Stomach (tissue), 8 donors: ENCODE measurements at regions not wholly inside any gene's neighbourhood (a gene's known extent, or its start where the extent isn't known, plus 50 kb on each side); places are given as distances from the start of the nearest gene placed in this dataset.

Source experiments
- DNase-seq, 2 donors: peaks; one replicate each; pipeline versions ENCODE4 v3.0.0 to v3.0.0-alpha.2; 2013 to 2019
- H3K27ac ChIP-seq, 5 donors: fragments of 200-600 bp in 4 of 5; sonication (generic) in 4 of 5; one replicate each; pipeline ENCODE4 v1.5.1; 2013 to 2019; ENCODE audit warnings: mild to moderate bottlenecking in 1 of 5, moderate library complexity in 1 of 5
- H3K27me3 ChIP-seq, 3 donors: fragments of 200-600 bp; sonication (generic); one replicate each; pipeline ENCODE4 v1.5.1; 2017 to 2019; ENCODE audit warnings: mixed run types in 1 of 3
- H3K36me3 ChIP-seq, 4 donors: fragments of 200-600 bp; sonication (generic); 1 replicate in 3 of 4; 2 replicates in 1 of 4; pipeline ENCODE4 v1.5.1; 2016 to 2019
- H3K4me1 ChIP-seq, 4 donors: fragments of 200-600 bp; sonication (generic); one replicate each; pipeline ENCODE4 v1.5.1; 2016 to 2019
- H3K4me3 ChIP-seq, 4 donors: fragments of 200-600 bp; sonication (generic) in 3 of 4; one replicate each; pipeline ENCODE4 v1.5.1; 2016 to 2019; ENCODE audit warnings: mild to moderate bottlenecking in 1 of 4
- H3K9me3 ChIP-seq, 4 donors: fragments of 200-600 bp; sonication (generic); one replicate each; pipeline ENCODE4 v1.5.1; 2016 to 2019
- EP300 ChIP-seq: sonication (generic); formaldehyde crosslinking; IDR thresholded peaks from one replicate; pipeline ENCODE4 v1.6.1; 2017; ENCODE audit warnings: antibody characterized with exemption
- POLR2A ChIP-seq, 4 donors: fragments of 450-650 bp; IDR thresholded peaks; one replicate each; pipeline ENCODE4 v1.6.1; 2016; ENCODE audit warnings: antibody characterized with exemption in 4 of 4, control low read depth in 2 of 4, mild to moderate bottlenecking in 1 of 4, moderate library complexity in 1 of 4
- POLR2AphosphoS5 ChIP-seq, 3 donors: sonication (generic); formaldehyde crosslinking; IDR thresholded peaks; one replicate each; pipeline ENCODE4 v1.6.1; 2016; ENCODE audit warnings: antibody characterized with exemption in 3 of 3
- WGBS, 5 donors: extraction: QIAGEN DNeasy Blood & Tissue Kit in 3 of 5; methylation state at CpG; one replicate each; pipeline versions ENCODE4 v1.1.5 to v1.1.7; 2013 to 2018; 5-methylcytosine and 5-hydroxymethylcytosine counted together
- intact Hi-C: fragments of 100-400 bp; cut with DNase I; formaldehyde crosslinking; loops from one replicate; pipeline ENCODE4 v1.15.1; 2023; ENCODE audit warnings: low total_unique reads
- TF ChIP-seq, protein P1 (sequence below), 7 experiments: fragments of 450-650 bp in 4 of 7; fragments of 200-600 bp in 3 of 7; sonication (generic) in 3 of 7; IDR thresholded peaks; one replicate each; pipeline ENCODE4 v1.5.1; 2016 to 2019; ENCODE audit warnings: antibody characterized with exemption in 7 of 7, control low read depth in 2 of 7, mild to moderate bottlenecking in 1 of 7
- donor health status: healthy with polysubstance abuse.
- donor health status: Bipolar disorder and iron deficiency.
- donor health status: healthy.

DNA sequence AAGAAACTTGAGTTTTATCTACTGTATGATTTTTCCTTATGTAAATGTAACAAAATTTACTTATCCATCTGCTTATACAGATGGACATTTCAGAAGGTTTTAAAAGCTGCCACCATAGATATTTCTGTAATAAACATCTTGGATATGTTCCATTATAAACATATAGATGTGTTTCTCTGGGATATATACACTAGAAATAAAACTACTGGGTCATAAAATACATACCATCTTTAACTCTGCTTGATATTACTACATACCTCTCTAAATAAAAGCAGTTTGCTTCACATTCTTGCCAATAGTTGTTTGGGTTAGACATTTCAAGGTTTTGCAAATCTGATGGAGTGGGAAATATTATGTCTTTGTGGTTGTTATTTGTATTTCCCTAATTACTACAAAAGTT lies 220.6 kb downstream of the FBXO8 start:
- intact Hi-C loops, result no loop called here
- Histone ChIP-seq H3K27ac (no peak overlapping the region), H3K4me3 (no peak overlapping the region)

DNA sequence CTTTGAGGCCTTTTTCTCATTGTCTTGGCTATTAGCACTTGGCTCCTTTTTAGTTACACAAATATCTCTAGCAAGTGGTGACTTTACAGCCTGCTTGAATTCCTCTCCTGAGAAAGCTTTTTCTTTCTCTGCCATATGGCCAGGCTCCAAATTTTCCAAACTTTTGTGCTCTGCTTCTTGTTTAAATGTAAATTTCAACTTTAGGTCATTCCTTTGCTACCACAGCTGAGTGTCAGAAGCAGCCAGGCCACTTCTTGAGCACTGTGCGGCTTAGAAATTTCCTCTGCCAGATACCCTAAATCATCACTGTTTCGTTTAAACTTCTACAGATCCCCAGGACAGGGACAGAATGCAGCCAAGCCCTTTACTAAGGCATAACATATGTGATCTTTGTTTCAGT lies 222.4 kb downstream of the FBXO8 start:
- intact Hi-C loops, result no loop called here
- H3K36me3 ChIP-seq, result no peaks in the 10 kb centered on the region
- no peak for DNase-seq
- no peak overlapping the region for H3K27ac ChIP-seq
- H3K27me3 ChIP-seq, result no peaks in the 10 kb centered on the region
- WGBS, 5 donors, result 59 to 70% (median 60%) methylated on average over 2 of the region's 2 CpGs
- H3K9me3 ChIP-seq, result peaks cover 0 to 9% (median 2%) of the 10 kb centered on the region in 4 donors
- TF ChIP-seq POLR2AphosphoS5 (IDR thresholded peaks at IDR 0.05) (no peak), POLR2A (IDR thresholded peaks at IDR 0.05) (no peak), EP300 (no peak)
- TF ChIP-seq, protein P1, sequence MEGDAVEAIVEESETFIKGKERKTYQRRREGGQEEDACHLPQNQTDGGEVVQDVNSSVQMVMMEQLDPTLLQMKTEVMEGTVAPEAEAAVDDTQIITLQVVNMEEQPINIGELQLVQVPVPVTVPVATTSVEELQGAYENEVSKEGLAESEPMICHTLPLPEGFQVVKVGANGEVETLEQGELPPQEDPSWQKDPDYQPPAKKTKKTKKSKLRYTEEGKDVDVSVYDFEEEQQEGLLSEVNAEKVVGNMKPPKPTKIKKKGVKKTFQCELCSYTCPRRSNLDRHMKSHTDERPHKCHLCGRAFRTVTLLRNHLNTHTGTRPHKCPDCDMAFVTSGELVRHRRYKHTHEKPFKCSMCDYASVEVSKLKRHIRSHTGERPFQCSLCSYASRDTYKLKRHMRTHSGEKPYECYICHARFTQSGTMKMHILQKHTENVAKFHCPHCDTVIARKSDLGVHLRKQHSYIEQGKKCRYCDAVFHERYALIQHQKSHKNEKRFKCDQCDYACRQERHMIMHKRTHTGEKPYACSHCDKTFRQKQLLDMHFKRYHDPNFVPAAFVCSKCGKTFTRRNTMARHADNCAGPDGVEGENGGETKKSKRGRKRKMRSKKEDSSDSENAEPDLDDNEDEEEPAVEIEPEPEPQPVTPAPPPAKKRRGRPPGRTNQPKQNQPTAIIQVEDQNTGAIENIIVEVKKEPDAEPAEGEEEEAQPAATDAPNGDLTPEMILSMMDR (IDR thresholded peaks at IDR 0.05), result no peak
- no peak overlapping the region for H3K4me3 ChIP-seq
- H3K4me1 ChIP-seq, result no peaks in the 10 kb centered on the region

More for the DNA sequence above, 220.6 kb downstream of the FBXO8 start:
- H3K9me3 ChIP-seq, result peaks cover 0 to 9% (median 0%) of the 10 kb centered on the region in 4 donors
- H3K36me3 ChIP-seq, result no peaks in the 10 kb centered on the region
- H3K27me3 ChIP-seq, result no peaks in the 10 kb centered on the region
- DNase-seq, result no peak
- H3K4me1 ChIP-seq, result peaks cover 0 to 2% (median under 1%) of the 10 kb centered on the region in 4 donors
- TF ChIP-seq POLR2AphosphoS5 (IDR thresholded peaks at IDR 0.05) (no peak), EP300 (no peak), POLR2A (IDR thresholded peaks at IDR 0.05) (no peak)
- TF ChIP-seq, protein P1 (IDR thresholded peaks at IDR 0.05), result no peak

DNA sequence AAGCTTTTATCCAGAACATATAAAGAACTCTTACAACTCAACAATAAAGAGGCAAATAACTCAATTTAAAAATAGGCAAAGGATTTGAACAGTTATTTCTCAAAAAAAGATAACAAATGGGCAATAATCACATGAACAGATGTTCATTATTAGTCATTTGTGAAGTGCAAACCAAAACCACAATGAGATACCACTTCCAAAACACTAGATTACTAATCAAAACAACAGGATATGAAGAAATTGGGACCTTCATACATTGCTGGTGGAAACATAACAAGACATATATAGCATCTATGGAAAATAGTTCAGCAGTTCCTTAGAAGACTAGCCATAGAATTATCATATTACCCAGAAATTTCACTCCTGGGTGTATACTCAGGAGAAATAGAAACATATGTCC lies 224.6 kb downstream of the FBXO8 start:
- Histone ChIP-seq H3K4me3 (no peak overlapping the region), H3K4me1 (no peaks in the 10 kb centered on the region), H3K36me3 (no peaks in the 10 kb centered on the region), H3K27ac (no peak overlapping the region), H3K27me3 (no peaks in the 10 kb centered on the region), H3K9me3 (peaks cover 0 to 9% (median 2%) of the 10 kb centered on the region in 4 donors)
- intact Hi-C loops, result no loop called here
- TF ChIP-seq POLR2A (IDR thresholded peaks at IDR 0.05) (no peak), POLR2AphosphoS5 (IDR thresholded peaks at IDR 0.05) (no peak), EP300 (no peak)
- TF ChIP-seq, protein P1 (IDR thresholded peaks at IDR 0.05), result no peak
- DNase-seq, result no peak

DNA sequence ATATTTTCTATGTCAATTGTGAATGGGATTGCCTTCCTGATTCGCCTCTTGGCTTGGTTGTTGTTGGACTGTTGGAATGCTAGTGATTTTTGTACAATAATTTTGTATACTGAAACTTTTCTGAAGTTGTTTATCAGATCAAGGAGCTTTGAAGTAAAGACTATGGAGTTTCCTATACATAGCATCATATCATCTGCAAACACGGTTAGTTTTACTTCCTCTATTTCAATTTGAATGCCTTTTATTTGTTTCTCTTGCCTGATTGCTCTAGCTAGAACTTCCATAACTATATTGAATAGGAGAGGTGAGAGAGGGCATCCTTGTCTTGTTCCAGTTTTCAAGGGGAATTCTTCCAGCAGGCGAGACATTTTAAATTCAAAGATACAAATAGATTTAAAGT lies 226.5 kb downstream of the FBXO8 start:
- no peak overlapping the region for H3K4me3 ChIP-seq
- H3K9me3 ChIP-seq, result peaks cover 0 to 9% (median 2%) of the 10 kb centered on the region in 4 donors
- no peak for TF ChIP-seq POLR2A (IDR thresholded peaks at IDR 0.05)
- TF ChIP-seq, protein P1 (IDR thresholded peaks at IDR 0.05), result no peak
- no peak for TF ChIP-seq EP300
- TF ChIP-seq POLR2AphosphoS5 (IDR thresholded peaks at IDR 0.05), result no peak
- H3K36me3 ChIP-seq, result no peaks in the 10 kb centered on the region
- 39 to 72% (median 62%) methylated on average over 3 of the region's 3 CpGs for WGBS, 5 donors
- no peaks in the 10 kb centered on the region for H3K4me1 ChIP-seq
- intact Hi-C loops, result no loop called here
- no peak for DNase-seq
- no peak overlapping the region for H3K27ac ChIP-seq
- no peaks in the 10 kb centered on the region for H3K27me3 ChIP-seq
